ENCODE measurements at regions not wholly inside any gene's neighbourhood (a gene's known extent, or its start where the extent isn't known, plus 50 kb on each side); places are given as distances from the start of the nearest gene placed in this dataset.

GRCh38 chr2:48015421-48015820 lies 109.1 kb upstream of the FBXO11 start:
- DNase-seq (no peak), ATAC-seq (no peak)
- no peaks in the 10 kb centered on the region for H3K4me1 ChIP-seq (ENCODE audit: control insufficient read depth, insufficient read depth, low read length)
- H3K27ac ChIP-seq (ENCODE audit: low read length): no peak overlapping the region
- peaks cover 5% of the 10 kb centered on the region for H3K9me3 ChIP-seq (ENCODE audit: control insufficient read depth, insufficient read depth, low read length)
- no peaks in the 10 kb centered on the region for H3K36me3 ChIP-seq (ENCODE audit: control insufficient read depth, insufficient read depth, low read length)
- no peak overlapping the region for H3K4me3 ChIP-seq (ENCODE audit: low read length)
- Mint-ChIP-seq H3K36me3 (no peaks in the 10 kb centered on the region), H3K27me3 (ENCODE audit: low read depth in 2 of 2) (peaks cover 9 to 14% of the 10 kb centered on the region in 2 donors), H3K27ac (no peak overlapping the region), H3K4me1 (no peaks in the 10 kb centered on the region), H3K4me3 (no peak overlapping the region), H3K9me3 (peaks cover 2 to 4% of the 10 kb centered on the region in 2 donors)
- 88% methylated on average over 1 of the region's 1 CpG for WGBS (ENCODE audit: insufficient coverage)
- TF ChIP-seq CTCF (IDR thresholded peaks at IDR 0.05): no peak
- intact Hi-C loops (cut with micrococcal nuclease): loop anchor here (10.0 kb wide), 1 partner anchor 151 kb away; no protein-coding TSS in a partner anchor
- H3K27me3 ChIP-seq (ENCODE audit: control insufficient read depth, insufficient read depth, low read length): no peaks in the 10 kb centered on the region

GRCh38 chr2:48016225-48017019 lies 110.1 kb upstream of the FBXO11 start:
- no peak for TF ChIP-seq CTCF (IDR thresholded peaks at IDR 0.05)
- 89% methylated on average over 4 of the region's 7 CpGs for WGBS (ENCODE audit: insufficient coverage)
- peak in 1 of 2 donors; percentile 42 for DNase-seq
- H3K4me3 Mint-ChIP-seq: no peak overlapping the region
- H3K27me3 Mint-ChIP-seq (ENCODE audit: low read depth in 2 of 2): peaks cover 12 to 13% of the 10 kb centered on the region in 2 donors
- Histone ChIP-seq H3K27me3 (ENCODE audit: control insufficient read depth, insufficient read depth, low read length) (no peaks in the 10 kb centered on the region), H3K27ac (ENCODE audit: low read length) (no peak overlapping the region), H3K9me3 (ENCODE audit: control insufficient read depth, insufficient read depth, low read length) (peaks cover 5% of the 10 kb centered on the region), H3K4me1 (ENCODE audit: control insufficient read depth, insufficient read depth, low read length) (no peaks in the 10 kb centered on the region), H3K36me3 (ENCODE audit: control insufficient read depth, insufficient read depth, low read length) (no peaks in the 10 kb centered on the region), H3K4me3 (ENCODE audit: low read length) (no peak overlapping the region)
- no peaks in the 10 kb centered on the region for H3K36me3 Mint-ChIP-seq
- no peaks in the 10 kb centered on the region for H3K4me1 Mint-ChIP-seq
- intact Hi-C loops (cut with micrococcal nuclease): loop anchor here (10.0 kb wide), 1 partner anchor 152 kb away; no protein-coding TSS in a partner anchor
- peaks cover 2 to 4% of the 10 kb centered on the region in 2 donors for H3K9me3 Mint-ChIP-seq
- H3K27ac Mint-ChIP-seq: no peak overlapping the region
- no peak for ATAC-seq

GRCh38 chr2:48017136-48017535 lies 110.8 kb upstream of the FBXO11 start:
- no peaks in the 10 kb centered on the region for H3K4me1 ChIP-seq (ENCODE audit: control insufficient read depth, insufficient read depth, low read length)
- no peak overlapping the region for H3K27ac ChIP-seq (ENCODE audit: low read length)
- intact Hi-C loops (cut with micrococcal nuclease): loop anchor here (10.0 kb wide), 1 partner anchor 152 kb away; no protein-coding TSS in a partner anchor
- H3K9me3 ChIP-seq (ENCODE audit: control insufficient read depth, insufficient read depth, low read length): peaks cover 5% of the 10 kb centered on the region
- no peaks in the 10 kb centered on the region for H3K36me3 ChIP-seq (ENCODE audit: control insufficient read depth, insufficient read depth, low read length)
- Mint-ChIP-seq H3K9me3 (peaks cover 2 to 4% of the 10 kb centered on the region in 2 donors), H3K27me3 (ENCODE audit: low read depth in 2 of 2) (peaks cover 16 to 18% of the 10 kb centered on the region in 2 donors), H3K36me3 (no peaks in the 10 kb centered on the region), H3K4me1 (no peaks in the 10 kb centered on the region), H3K4me3 (no peak overlapping the region), H3K27ac (no peak overlapping the region)
- no peak overlapping the region for H3K4me3 ChIP-seq (ENCODE audit: low read length)
- ATAC-seq (no peak), DNase-seq (no peak)
- no peaks in the 10 kb centered on the region for H3K27me3 ChIP-seq (ENCODE audit: control insufficient read depth, insufficient read depth, low read length)
- 93% methylated on average over 7 of the region's 7 CpGs for WGBS (ENCODE audit: insufficient coverage)
- no peak for TF ChIP-seq CTCF (IDR thresholded peaks at IDR 0.05)

Measured in natural killer cell (primary cell).